CD14-positive monocyte (primary cell): ENCODE measurements at regions not wholly inside any gene's neighbourhood (a gene's known extent, or its start where the extent isn't known, plus 50 kb on each side); places are given as distances from the start of the nearest gene placed in this dataset.

Source experiments
- DNase-seq, 3 donors: peaks; one replicate each; pipeline ENCODE4 v3.0.0-alpha.2; 2011 to 2022
- H2AFZ ChIP-seq: 2 replicates; pipeline ENCODE4 v1.6.0; 2012; ENCODE audit warnings: mild to moderate bottlenecking, low read depth, low read length, inconsistent platforms; ENCODE audit not compliant: insufficient read depth, poor library complexity, severe bottlenecking
- H3K27ac ChIP-seq, 2 donors: 1 replicate in 1 of 2; 2 replicates in 1 of 2; pipeline ENCODE4 v1.5.1; 2012 to 2013; ENCODE audit warnings: low read length in 2 of 2, control low read depth in 1 of 2, inconsistent platforms in 1 of 2, low read depth in 1 of 2, mild to moderate bottlenecking in 1 of 2
- H3K27me3 ChIP-seq, 2 donors: one replicate each; pipeline versions ENCODE4 v1.6.0 to v1.6.1; 2011 to 2013; ENCODE audit warnings: low read length in 2 of 2; ENCODE audit not compliant: control insufficient read depth in 2 of 2, insufficient read depth in 2 of 2
- H3K36me3 ChIP-seq, 2 donors: replicated peaks in 1 of 2; 1 replicate in 1 of 2; 2 replicates in 1 of 2; pipeline versions ENCODE4 v1.5.1 to v1.6.1; 2012 to 2013; ENCODE audit warnings: low read length in 2 of 2, control low read depth in 1 of 2, inconsistent platforms in 1 of 2, mild to moderate bottlenecking in 1 of 2; ENCODE audit not compliant: insufficient read depth in 2 of 2, control insufficient read depth in 1 of 2
- H3K4me1 ChIP-seq, 2 donors: 1 replicate in 1 of 2; 2 replicates in 1 of 2; pipeline versions ENCODE4 v1.5.1 to v1.6.1; 2012 to 2013; ENCODE audit warnings: low read length in 2 of 2, control low read depth in 1 of 2, inconsistent platforms in 1 of 2, mild to moderate bottlenecking in 1 of 2, moderate library complexity in 1 of 2; ENCODE audit not compliant: insufficient read depth in 2 of 2, control insufficient read depth in 1 of 2
- H3K4me2 ChIP-seq: replicated peaks from 2 replicates; pipeline ENCODE3; 2012; ENCODE audit warnings: low read length, moderate library complexity, mild to moderate bottlenecking; ENCODE audit not compliant: poor library complexity, severe bottlenecking; ENCODE audit errors: extremely low read depth
- H3K4me3 ChIP-seq, 3 experiments: fragments of 200-600 bp in 1 of 3; sonication (generic) in 1 of 3; replicated peaks in 1 of 3; 1 replicate in 2 of 3; 2 replicates in 1 of 3; pipeline ENCODE4 v1.5.1; 2011 to 2013; ENCODE audit warnings: low read length in 3 of 3, mild to moderate bottlenecking in 3 of 3, control low read depth in 2 of 3, low read depth in 2 of 3, inconsistent platforms in 1 of 3, moderate library complexity in 1 of 3
- H3K79me2 ChIP-seq: 2 replicates; pipeline ENCODE4 v1.6.0; 2012; ENCODE audit warnings: mild to moderate bottlenecking, control low read depth, inconsistent platforms, low read length, moderate library complexity; ENCODE audit not compliant: insufficient read depth
- H3K9ac ChIP-seq: 2 replicates; pipeline ENCODE4 v1.6.0; 2017; ENCODE audit warnings: low read length, mild to moderate bottlenecking; ENCODE audit not compliant: insufficient read depth, poor library complexity, severe bottlenecking
- H3K9me3 ChIP-seq, 2 donors: replicated peaks in 1 of 2; 1 replicate in 1 of 2; 2 replicates in 1 of 2; pipeline versions ENCODE4 v1.5.1 to v1.6.1; 2012 to 2013; ENCODE audit warnings: low read length in 2 of 2, control low read depth in 1 of 2; ENCODE audit not compliant: control insufficient read depth in 1 of 2, insufficient read depth in 1 of 2
- H4K20me1 ChIP-seq: 2 replicates; pipeline ENCODE4 v1.6.0; 2012; ENCODE audit warnings: mild to moderate bottlenecking, low read length, control low read depth, moderate library complexity; ENCODE audit not compliant: insufficient read depth
- H3K27ac Mint-ChIP-seq, 7 donors: one replicate each; pipeline ENCODE4 v1.8.0; 2020; ENCODE audit warnings: mild to moderate bottlenecking in 7 of 7, mixed read lengths in 7 of 7, moderate library complexity in 6 of 7, inconsistent platforms in 2 of 7
- H3K27me3 Mint-ChIP-seq, 3 donors: one replicate each; pipeline ENCODE4 v1.8.0; 2021 to 2022; ENCODE audit warnings: low read depth in 3 of 3, mild to moderate bottlenecking in 3 of 3, mixed read lengths in 3 of 3, moderate library complexity in 3 of 3, inconsistent platforms in 1 of 3
- H3K36me3 Mint-ChIP-seq, 2 donors: one replicate each; pipeline ENCODE4 v1.8.0; 2020; ENCODE audit warnings: mixed read lengths in 2 of 2, inconsistent platforms in 1 of 2, mild to moderate bottlenecking in 1 of 2
- H3K4me1 Mint-ChIP-seq: one replicate; pipeline ENCODE4 v1.8.0; 2020; ENCODE audit warnings: mild to moderate bottlenecking, mixed read lengths
- H3K4me3 Mint-ChIP-seq, 2 donors: one replicate each; pipeline ENCODE4 v1.8.0; 2020; ENCODE audit warnings: mild to moderate bottlenecking in 2 of 2, mixed read lengths in 2 of 2, moderate library complexity in 1 of 2
- H3K9me3 Mint-ChIP-seq, 7 donors: one replicate each; pipeline ENCODE4 v1.8.0; 2020 to 2022; ENCODE audit warnings: mixed read lengths in 7 of 7, mild to moderate bottlenecking in 6 of 7, moderate library complexity in 6 of 7, inconsistent platforms in 2 of 7
- CTCF ChIP-seq: fragments of 200-600 bp; IDR thresholded peaks from one replicate; pipeline ENCODE4 v1.8.0; 2022; ENCODE audit warnings: antibody characterized with exemption, mild to moderate bottlenecking
- WGBS: methylation state at CpG from one replicate; pipeline ENCODE4 v1.1.5; 2013; ENCODE audit warnings: missing lambda C conversion rate; ENCODE audit not compliant: insufficient coverage; 5-methylcytosine and 5-hydroxymethylcytosine counted together
- intact Hi-C, 2 donors: fragments of 100-400 bp; cut with micrococcal nuclease; formaldehyde crosslinking; loops; one replicate each; pipeline versions ENCODE4 v1.15.0 to v1.15.1; 2023

- 97% methylated on average over 4 of the region's 5 CpGs for WGBS
- no peaks in the 10 kb centered on the region for H3K36me3 Mint-ChIP-seq
Measured at GRCh38 chr5:133816791-133817190, 151.6 kb downstream of the C5orf15 start.

GRCh38 chr5:133814152-133814551 is 154.3 kb downstream of the C5orf15 start:
- 42% methylated on average over 2 of the region's 8 CpGs for WGBS
- Mint-ChIP-seq H3K9me3 (no peaks in the 10 kb centered on the region), H3K36me3 (no peaks in the 10 kb centered on the region), H3K27ac (no peak overlapping the region), H3K4me1 (no peaks in the 10 kb centered on the region), H3K27me3 (peaks cover 9 to 22% (median 13%) of the 10 kb centered on the region in 3 donors), H3K4me3 (peak overlapping the region in 1 of 2 donors; percentile 47)
- intact Hi-C loops = no loop called here
- Histone ChIP-seq H3K4me3 (no peak overlapping the region), H3K27ac (no peak overlapping the region), H3K79me2 (no peaks in the 10 kb centered on the region), H3K9ac (no peak overlapping the region), H3K4me1 (no peaks in the 10 kb centered on the region), H3K27me3 (peaks cover 2 to 11% of the 10 kb centered on the region in 2 donors), H2AFZ (no peak overlapping the region), H3K9me3 (no peaks in the 10 kb centered on the region), H3K4me2 (no peak overlapping the region), H4K20me1 (no peaks in the 10 kb centered on the region), H3K36me3 (no peaks in the 10 kb centered on the region)
- DNase-seq = no peak
- TF ChIP-seq CTCF = no peak

More at GRCh38 chr5:133816791-133817190, 151.6 kb downstream of the C5orf15 start:
- no peaks in the 10 kb centered on the region for H4K20me1 ChIP-seq
- peak overlapping the region in 1 of 7 donors; percentile 25 for H3K27ac Mint-ChIP-seq
- peaks cover 2 to 16% of the 10 kb centered on the region in 2 donors for H3K27me3 ChIP-seq
- no peak overlapping the region for H2AFZ ChIP-seq
- TF ChIP-seq CTCF = no peak
- no peak overlapping the region for H3K9ac ChIP-seq
- H3K4me1 Mint-ChIP-seq = no peaks in the 10 kb centered on the region
- H3K36me3 ChIP-seq = no peaks in the 10 kb centered on the region
- peaks cover 14 to 34% (median 15%) of the 10 kb centered on the region in 3 donors for H3K27me3 Mint-ChIP-seq
- H3K9me3 Mint-ChIP-seq = no peaks in the 10 kb centered on the region
- H3K4me2 ChIP-seq = no peak overlapping the region
- H3K4me3 ChIP-seq = no peak overlapping the region
- H3K27ac ChIP-seq = no peak overlapping the region
- no peaks in the 10 kb centered on the region for H3K9me3 ChIP-seq
- DNase-seq = no peak
- no peaks in the 10 kb centered on the region for H3K79me2 ChIP-seq
- H3K4me3 Mint-ChIP-seq = no peak overlapping the region
- no peaks in the 10 kb centered on the region for H3K4me1 ChIP-seq
- intact Hi-C loops = no loop called here
